Epithelial cell of proximal tubule (primary cell): ENCODE measurements at regions not wholly inside any gene's neighbourhood (a gene's known extent, or its start where the extent isn't known, plus 50 kb on each side); places are given as distances from the start of the nearest gene placed in this dataset.

Experiments used
- DNase-seq: peaks from one replicate; pipeline ENCODE4 v3.0.0-alpha.2; 2011; ENCODE audit warnings: low read depth
- H3K4me3 ChIP-seq: 2 replicates; pipeline ENCODE4 v1.5.1; 2011; ENCODE audit warnings: low read depth, mild to moderate bottlenecking, low read length
- CTCF ChIP-seq: conservative IDR thresholded peaks from 2 replicates; pipeline ENCODE4 v1.5.1; 2012; ENCODE audit warnings: low read depth, mild to moderate bottlenecking, low read length

DNA sequence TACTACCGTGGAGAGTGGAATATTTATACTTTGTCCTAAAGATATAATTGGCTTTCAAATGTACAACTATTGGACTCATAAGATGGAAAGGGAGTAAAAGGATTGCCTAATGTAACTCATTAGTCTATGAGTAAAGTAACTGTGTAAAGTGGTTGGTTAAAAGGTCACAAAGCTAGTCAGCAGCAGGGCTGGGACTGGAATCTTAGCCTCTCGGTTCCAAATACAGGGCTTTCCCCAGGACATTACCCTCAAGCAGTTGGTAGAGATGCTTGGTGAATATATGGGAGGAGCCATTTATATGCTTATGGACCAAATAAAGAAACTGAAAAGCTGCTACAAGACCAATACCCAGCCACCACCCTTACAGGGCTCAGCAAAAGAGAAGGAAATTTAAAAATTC is 283.7 kb downstream of the HLX start:
- H3K4me3 ChIP-seq, result no peak overlapping the region
- DNase-seq, result no peak
- no peak for TF ChIP-seq CTCF

- TF ChIP-seq CTCF, result no peak
- no peak for DNase-seq
- no peak overlapping the region for H3K4me3 ChIP-seq
These were observed 284.8 kb downstream of the HLX start for GRCh38 chr1:221164029-221164428.

DNA sequence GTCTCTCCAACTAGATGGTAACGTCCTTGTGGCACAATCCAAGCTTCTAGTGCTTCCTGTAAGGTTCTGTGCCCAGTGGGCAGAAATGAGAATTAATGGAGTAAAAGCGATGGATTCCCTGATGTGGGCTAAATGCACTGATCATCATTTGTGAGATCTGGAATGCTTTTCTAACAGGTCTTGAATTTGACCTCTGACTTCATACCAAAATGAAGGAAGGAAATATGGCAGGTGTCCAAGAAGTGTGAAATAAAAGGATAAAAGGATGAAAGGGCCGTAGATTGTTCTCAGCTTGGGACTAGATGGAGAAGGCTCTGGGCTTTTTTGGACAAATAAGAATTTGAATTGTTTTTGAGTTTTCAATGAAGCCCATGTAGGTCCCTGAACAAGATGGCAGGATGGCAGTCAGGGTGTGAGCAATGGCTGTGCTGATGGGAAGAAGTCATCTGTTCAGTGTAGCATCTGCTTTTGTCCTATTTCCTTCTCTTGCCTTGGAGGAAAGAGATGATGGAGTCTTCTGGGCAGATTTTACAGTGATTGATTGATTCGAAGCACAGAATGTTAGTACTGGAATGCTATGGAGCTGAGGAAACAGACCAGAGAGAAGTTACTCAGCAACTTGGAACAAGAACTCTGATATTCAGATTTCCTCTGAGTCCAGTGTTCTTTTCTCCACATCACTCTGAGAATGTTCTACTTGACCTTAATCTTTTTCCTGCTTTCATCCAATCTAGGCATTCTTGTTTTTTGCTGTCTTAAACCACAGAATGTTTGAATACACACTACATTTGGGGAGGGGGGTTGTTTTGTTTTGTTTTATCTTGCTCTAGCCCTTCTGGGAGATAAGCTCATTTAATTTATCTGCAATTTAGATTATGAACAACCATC is 286.0 kb downstream of the HLX start:
- no peak overlapping the region for H3K4me3 ChIP-seq
- no peak for TF ChIP-seq CTCF
- no peak for DNase-seq

- DNase-seq, result no peak
- no peak overlapping the region for H3K4me3 ChIP-seq
- no peak for TF ChIP-seq CTCF
These were observed 286.7 kb downstream of the HLX start for GRCh38 chr1:221165839-221166500.

GRCh38 chr1:221166559-221167318 is 287.5 kb downstream of the HLX start:
- no peak for TF ChIP-seq CTCF
- no peak overlapping the region for H3K4me3 ChIP-seq
- no peak for DNase-seq

- DNase-seq, result no peak
- no peak overlapping the region for H3K4me3 ChIP-seq
- TF ChIP-seq CTCF, result no peak
These were observed 290.2 kb downstream of the HLX start for GRCh38 chr1:221169447-221169889.
